Activated B cell treated with CpG ODN at 0.5 μM for 24 hours (primary cell): ENCODE measurements at regions not wholly inside any gene's neighbourhood (a gene's known extent, or its start where the extent isn't known, plus 50 kb on each side); places are given as distances from the start of the nearest gene placed in this dataset.

Experiments used
- ATAC-seq: fragments of 200-7000 bp; cut with Tn5 transposase; one replicate; pipeline ENCODE4 v1.10.0; 2021; ENCODE audit warnings: low read depth, mild to moderate bottlenecking, moderate library complexity
- CTCF ChIA-PET: fragments of 350-600 bp; sonication (Branson Sonifier 250); formaldehyde crosslinking; loops from one replicate; lab custom pipeline; 2021; ENCODE audit warnings: antibody characterized with exemption; lab: Charles Lee
- POLR2A ChIA-PET: fragments of 350-600 bp; sonication (Branson Sonifier 250); formaldehyde crosslinking; loops from one replicate; lab custom pipeline; 2021; ENCODE audit warnings: antibody characterized with exemption; lab: Charles Lee
- DNase-seq: peaks from one replicate; pipeline ENCODE4 v3.0.0; 2022
- H3K27ac Mint-ChIP-seq: one replicate; pipeline ENCODE4 v1.8.0; 2020; ENCODE audit warnings: mixed read lengths
- H3K27me3 Mint-ChIP-seq: one replicate; pipeline ENCODE4 v1.8.0; 2021; ENCODE audit warnings: mixed read lengths
- H3K36me3 Mint-ChIP-seq: one replicate; pipeline ENCODE4 v1.8.0; 2021; ENCODE audit warnings: low read depth, mixed read lengths
- H3K4me1 Mint-ChIP-seq: one replicate; pipeline ENCODE4 v1.8.0; 2021; ENCODE audit warnings: mixed read lengths
- H3K4me3 Mint-ChIP-seq: one replicate; pipeline ENCODE4 v1.8.0; 2020; ENCODE audit warnings: mild to moderate bottlenecking, mixed read lengths
- H3K9me3 Mint-ChIP-seq: one replicate; pipeline ENCODE4 v1.8.0; 2020; ENCODE audit warnings: mixed read lengths
- CTCF ChIP-seq: fragments of 200-600 bp; IDR thresholded peaks from one replicate; pipeline ENCODE4 v1.8.0; 2022; ENCODE audit warnings: antibody characterized with exemption, mild to moderate bottlenecking
- intact Hi-C: fragments of 100-400 bp; cut with micrococcal nuclease; formaldehyde crosslinking; loops from one replicate; pipeline ENCODE4 v1.15.1; 2024

- Mint-ChIP-seq H3K27ac (no peak overlapping the region), H3K4me1 (no peaks in the 10 kb centered on the region), H3K4me3 (no peak overlapping the region), H3K27me3 (no peaks in the 10 kb centered on the region), H3K36me3 (no peaks in the 10 kb centered on the region), H3K9me3 (peaks cover 5% of the 10 kb centered on the region)
- no peak for ATAC-seq
- no peak for TF ChIP-seq CTCF
- ChIA-PET CTCF (no interaction called here), POLR2A (no interaction called here)
- no peak for DNase-seq
- intact Hi-C loops: no loop called here
These were observed 688.7 kb downstream of the ETS1 start for GRCh38 chr11:127898422-127899365.

- intact Hi-C loops: no loop called here
- POLR2A ChIA-PET: no interaction called here
- CTCF ChIA-PET: no interaction called here
- DNase-seq (no peak), ATAC-seq (no peak)
- H3K4me1 Mint-ChIP-seq: no peaks in the 10 kb centered on the region
- H3K4me3 Mint-ChIP-seq: no peak overlapping the region
- no peaks in the 10 kb centered on the region for H3K27me3 Mint-ChIP-seq
- no peaks in the 10 kb centered on the region for H3K36me3 Mint-ChIP-seq
- peaks cover 5% of the 10 kb centered on the region for H3K9me3 Mint-ChIP-seq
- H3K27ac Mint-ChIP-seq: no peak overlapping the region
- TF ChIP-seq CTCF: no peak
These were observed 691.6 kb downstream of the ETS1 start for GRCh38 chr11:127895776-127896175.

- intact Hi-C loops: no loop called here
- no peaks in the 10 kb centered on the region for H3K27me3 Mint-ChIP-seq
- H3K27ac Mint-ChIP-seq: no peak overlapping the region
- ChIA-PET CTCF (no interaction called here), POLR2A (no interaction called here)
- H3K9me3 Mint-ChIP-seq: peaks cover 5% of the 10 kb centered on the region
- DNase-seq: no peak
- no peaks in the 10 kb centered on the region for H3K36me3 Mint-ChIP-seq
- no peak for TF ChIP-seq CTCF
- H3K4me3 Mint-ChIP-seq: no peak overlapping the region
- no peak for ATAC-seq
- H3K4me1 Mint-ChIP-seq: no peaks in the 10 kb centered on the region
These were observed 693.0 kb downstream of the ETS1 start for GRCh38 chr11:127894316-127894715.

- no peaks in the 10 kb centered on the region for H3K4me1 Mint-ChIP-seq
- no peak for ATAC-seq
- ChIA-PET CTCF (no interaction called here), POLR2A (no interaction called here)
- no peak for TF ChIP-seq CTCF
- peaks cover 6% of the 10 kb centered on the region for H3K9me3 Mint-ChIP-seq
- no peaks in the 10 kb centered on the region for H3K27me3 Mint-ChIP-seq
- no peaks in the 10 kb centered on the region for H3K36me3 Mint-ChIP-seq
- DNase-seq: no peak
- intact Hi-C loops: no loop called here
- no peak overlapping the region for H3K27ac Mint-ChIP-seq
- no peak overlapping the region for H3K4me3 Mint-ChIP-seq
These were observed 697.2 kb downstream of the ETS1 start for GRCh38 chr11:127890030-127890615.

- no peak overlapping the region for H3K4me3 Mint-ChIP-seq
- peaks cover 8% of the 10 kb centered on the region for H3K9me3 Mint-ChIP-seq
- ChIA-PET POLR2A (no interaction called here), CTCF (no interaction called here)
- no peaks in the 10 kb centered on the region for H3K4me1 Mint-ChIP-seq
- intact Hi-C loops: no loop called here
- no peak for TF ChIP-seq CTCF
- no peak for DNase-seq
- no peaks in the 10 kb centered on the region for H3K36me3 Mint-ChIP-seq
- ATAC-seq: no peak
- no peak overlapping the region for H3K27ac Mint-ChIP-seq
- no peaks in the 10 kb centered on the region for H3K27me3 Mint-ChIP-seq
These were observed 699.0 kb downstream of the ETS1 start for GRCh38 chr11:127888386-127888785.
